ENCODE measurements at regions not wholly inside any gene's neighbourhood (a gene's known extent, or its start where the extent isn't known, plus 50 kb on each side); places are given as distances from the start of the nearest gene placed in this dataset.
"Not testable (repeated sequence)": the region's sequence is repeated elsewhere in the genome, so short reads cannot be mapped to it uniquely, and the experiment has no call there.

DNA sequence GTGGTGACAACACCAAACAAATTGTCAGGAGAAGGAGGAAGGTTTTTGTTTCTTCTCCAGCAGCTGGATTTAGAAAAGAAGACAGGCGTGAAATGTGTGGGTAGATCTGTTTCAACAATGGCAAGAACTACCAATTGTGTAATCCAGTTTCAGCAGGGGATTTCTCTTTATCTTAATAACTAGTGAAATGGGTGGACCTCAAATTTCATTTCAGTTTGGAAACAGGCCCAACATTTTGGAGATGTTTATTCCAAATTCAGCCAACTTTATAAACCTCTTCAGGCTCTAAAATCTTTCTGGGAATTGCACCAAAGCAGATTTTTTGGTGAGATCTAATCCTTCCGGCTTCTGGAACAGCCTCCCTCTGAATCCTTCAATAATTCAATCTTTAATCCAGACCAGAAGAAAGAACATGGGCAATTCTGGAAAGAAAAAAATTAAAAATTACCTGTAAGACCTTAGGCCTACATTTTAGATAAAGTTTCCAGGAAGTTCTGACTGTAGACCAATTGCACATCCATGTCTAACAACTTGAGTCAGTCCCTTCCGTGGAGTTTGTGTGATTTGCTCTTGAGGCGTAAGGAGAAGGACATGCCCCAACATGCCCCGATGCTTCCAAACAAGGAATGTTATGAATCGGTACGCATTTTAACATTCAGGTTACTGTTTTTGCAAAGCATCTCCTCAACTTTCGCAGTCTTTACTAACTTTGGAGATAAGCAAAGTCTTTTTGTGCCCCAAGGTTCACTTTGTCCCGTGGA lies 423.6 kb downstream of the IRX1 start:
- DNase-seq (ENCODE audit: low spot score) = no peak

DNA sequence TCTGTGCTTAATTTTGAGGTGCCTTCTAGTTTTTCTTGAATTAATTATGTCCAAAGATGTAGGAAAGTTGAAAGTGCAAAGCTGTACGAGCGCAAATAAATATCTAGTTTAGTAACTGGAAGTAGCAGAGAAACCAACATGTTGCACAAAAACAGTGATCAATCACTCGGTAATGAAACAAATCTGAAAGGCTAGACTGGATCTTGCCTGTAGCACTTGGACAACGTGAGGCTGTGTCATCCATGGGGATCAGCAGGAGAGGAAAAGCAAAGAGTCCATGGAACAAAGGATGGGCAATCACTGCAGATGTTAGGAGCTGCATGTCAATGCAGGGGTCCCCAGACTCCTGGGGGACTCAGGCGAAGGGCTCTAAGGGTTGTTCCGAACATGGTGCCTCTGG lies 424.2 kb downstream of the IRX1 start:
- DNase-seq (ENCODE audit: low spot score) = no peak

DNA sequence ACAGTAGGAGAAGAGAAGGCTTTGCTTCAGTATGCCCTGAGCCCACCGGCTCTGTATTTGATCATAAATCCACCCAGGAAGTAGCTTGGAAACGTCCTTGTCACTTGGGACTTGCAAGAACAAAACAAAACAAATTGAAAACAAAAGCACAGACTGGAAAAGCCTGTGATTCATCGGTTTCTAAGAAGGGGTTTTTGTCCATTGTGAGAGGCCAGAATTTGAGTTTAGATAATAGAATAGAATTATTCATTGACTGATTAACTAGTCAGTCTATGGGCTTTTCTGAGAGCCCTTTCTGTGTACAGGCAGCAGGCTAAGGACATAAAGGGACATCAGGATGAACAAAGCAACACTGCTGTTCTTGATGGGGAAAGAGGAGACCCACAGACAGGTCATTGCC lies 424.8 kb downstream of the IRX1 start:
- DNase-seq (ENCODE audit: low spot score) = no peak

DNA sequence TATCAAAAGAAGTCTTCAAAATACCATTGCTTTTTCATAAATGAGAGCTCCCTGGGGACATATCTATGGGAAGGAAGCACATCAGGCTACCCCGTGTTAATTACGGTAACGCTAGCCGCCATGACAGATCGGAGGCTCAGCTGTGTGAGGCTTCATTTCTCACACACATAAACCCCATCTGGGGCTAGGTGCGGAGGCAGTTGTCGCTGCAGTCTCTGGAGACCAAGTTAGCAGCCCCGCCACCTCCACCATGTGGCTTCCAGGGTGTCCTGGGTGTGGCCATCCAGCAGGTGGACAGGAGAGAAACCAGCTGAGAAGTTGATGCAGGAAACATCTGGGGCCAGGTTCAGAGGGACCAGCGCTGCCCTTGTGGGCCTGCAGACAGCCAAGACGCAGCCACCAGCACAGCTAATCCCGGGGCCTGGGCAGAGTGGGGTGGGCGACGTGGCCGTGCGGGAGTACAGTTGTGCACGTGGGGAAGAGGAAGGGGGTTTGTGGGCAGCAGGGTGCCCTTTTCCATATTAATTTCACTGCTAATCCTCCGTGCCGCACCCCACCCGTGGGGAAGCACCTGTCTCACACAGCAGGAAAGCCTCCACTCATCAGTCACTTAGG lies 426.5 kb downstream of the IRX1 start:
- no peak for DNase-seq (ENCODE audit: low spot score)

DNA sequence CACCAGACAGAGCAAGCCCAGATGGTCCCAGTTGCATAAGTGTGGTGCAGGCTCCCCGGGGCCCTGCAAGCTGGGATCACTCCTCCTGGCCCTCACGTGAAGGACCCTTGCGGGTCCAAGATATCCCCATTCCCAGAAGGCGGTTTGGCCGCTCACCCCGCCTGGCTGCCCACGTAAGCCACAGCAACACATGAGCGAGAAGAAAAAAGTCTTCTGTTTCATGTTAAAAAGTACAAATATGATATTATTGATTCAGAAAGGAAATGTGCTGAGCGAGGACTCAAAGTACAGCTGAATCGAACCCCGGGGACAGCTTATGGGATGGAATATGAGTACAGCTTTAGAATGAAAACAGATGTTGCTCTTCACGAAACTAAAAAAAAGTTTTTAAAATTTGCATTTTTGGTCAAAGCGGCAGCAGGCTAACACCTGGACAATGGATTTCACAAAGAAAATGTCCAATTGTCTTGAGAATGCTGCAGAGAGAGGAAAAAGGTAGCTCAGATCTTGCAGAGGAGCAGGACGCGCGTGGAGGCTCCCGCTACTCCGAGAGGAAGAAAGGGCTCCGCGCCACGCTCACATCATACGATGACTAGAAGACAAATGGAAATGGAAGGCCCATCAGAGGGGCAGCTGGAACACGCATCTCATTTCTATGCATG lies 427.6 kb downstream of the IRX1 start:
- DNase-seq (ENCODE audit: low spot score) = no peak

DNA sequence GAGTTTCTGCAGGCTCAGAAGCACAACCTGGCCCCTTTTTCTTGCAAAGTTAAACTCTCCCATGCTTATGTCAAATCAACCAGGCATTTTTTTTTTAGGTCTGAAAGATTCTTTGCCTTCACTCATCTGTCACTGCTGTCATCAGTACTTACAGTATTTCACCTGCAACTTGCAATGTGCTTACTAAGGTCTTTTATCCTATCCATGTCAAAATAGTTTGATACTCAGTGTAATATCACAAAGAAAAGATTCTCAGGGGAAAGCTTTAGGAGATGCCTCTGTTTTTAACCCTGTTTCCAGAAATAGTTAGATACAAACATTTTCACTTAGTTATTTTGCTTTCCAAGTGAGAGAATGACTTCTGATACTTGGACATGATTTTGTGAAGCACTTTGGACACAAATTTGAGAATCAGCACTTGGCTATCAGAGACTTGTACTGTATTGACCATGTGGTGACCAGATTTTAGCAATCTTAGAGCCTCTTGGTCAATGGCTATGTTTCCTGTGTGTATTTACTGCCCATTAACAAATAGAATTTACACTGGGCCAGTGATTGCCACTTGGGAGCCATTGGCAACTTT lies 428.2 kb downstream of the IRX1 start:
- no peak for DNase-seq (ENCODE audit: low spot score)

DNA sequence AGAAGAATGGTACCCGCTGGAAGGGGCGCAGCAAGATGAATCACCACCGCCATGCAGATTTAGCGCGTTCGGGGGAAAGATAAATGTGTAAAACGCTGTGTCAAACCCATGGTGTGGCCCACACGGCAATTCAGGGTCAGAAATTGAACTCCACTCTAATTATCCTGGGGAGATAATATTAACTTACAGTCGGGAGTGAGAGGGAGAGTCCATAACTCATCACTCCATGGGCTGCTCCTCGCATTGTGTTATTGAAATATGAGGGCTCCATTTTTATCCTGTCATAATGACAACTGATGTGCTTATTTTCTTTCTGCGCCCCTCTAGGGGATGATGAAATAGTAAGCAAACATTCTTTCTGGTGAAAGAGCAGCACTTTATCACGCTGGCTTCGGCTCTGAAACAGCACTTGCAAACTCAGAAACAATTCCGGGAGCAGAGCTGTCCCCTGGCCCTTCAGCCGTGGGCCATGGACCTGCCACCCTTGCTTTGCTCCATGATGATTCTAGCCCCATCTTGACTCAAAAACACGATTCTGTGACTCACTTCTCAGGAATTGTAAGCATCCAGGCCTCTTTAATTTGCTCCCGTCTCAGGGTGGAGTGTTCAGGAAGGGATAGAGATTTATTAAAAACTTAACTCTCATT lies 431.6 kb downstream of the IRX1 start:
- DNase-seq (ENCODE audit: low spot score) = no peak

DNA sequence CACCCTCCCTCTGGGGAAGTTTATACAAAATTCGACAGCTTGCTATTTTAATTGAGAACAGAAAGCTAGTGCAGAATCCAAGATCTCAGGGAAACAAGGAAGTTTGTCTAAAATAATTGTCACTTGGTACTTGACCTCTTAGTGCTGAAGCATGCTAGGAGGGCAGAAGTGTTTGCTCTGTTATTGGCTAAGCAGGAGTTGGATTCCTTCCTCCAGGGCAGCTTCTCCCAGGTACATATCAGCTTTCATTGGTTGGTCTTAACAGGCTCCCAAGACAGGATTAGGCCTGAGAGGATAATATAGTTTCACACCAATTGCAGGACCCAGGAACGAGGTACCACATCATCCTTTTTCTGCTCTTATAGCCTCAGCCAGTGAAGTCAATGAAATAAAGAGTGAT lies 432.8 kb downstream of the IRX1 start:
- no peak for DNase-seq (ENCODE audit: low spot score)

DNA sequence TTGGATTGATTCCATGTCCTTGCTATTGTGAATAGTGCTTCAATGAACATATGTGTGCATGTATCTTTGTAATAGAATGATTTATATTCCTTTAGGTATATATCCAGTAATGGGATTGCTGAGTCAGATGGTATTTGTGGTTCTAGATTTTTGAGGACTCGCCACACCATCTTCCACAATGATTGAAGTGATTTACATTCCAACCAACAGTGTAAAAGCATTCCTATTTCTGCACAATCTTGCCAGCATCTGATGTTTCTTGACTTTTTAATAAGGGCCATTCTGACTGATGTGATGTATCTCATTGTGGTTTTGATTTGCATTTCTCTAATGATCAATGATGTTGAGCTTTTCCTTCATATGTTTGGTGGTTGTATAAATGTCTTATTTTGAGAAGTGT lies 437.9 kb downstream of the IRX1 start:
- DNase-seq (ENCODE audit: low spot score) = not testable (repeated sequence)

DNA sequence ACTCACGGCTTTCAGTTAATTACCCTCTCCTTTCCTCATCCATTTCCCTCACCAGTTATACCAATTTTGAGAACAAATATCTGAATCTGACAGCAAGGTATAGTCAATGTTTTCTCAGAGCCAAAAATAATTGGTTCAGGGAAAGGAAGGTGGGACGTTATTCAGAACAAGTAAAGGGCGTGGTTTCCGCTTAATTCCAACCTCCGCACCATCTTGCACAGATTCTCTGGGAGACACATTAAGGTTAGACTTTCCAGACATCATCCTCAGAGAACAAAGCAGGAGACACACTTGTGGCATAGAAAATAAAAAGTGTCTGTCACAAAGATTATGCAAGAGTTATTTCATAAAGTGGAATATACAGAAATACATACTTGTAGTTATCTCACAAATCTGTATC lies 441.2 kb downstream of the IRX1 start:
- DNase-seq (ENCODE audit: low spot score) = no peak

DNA sequence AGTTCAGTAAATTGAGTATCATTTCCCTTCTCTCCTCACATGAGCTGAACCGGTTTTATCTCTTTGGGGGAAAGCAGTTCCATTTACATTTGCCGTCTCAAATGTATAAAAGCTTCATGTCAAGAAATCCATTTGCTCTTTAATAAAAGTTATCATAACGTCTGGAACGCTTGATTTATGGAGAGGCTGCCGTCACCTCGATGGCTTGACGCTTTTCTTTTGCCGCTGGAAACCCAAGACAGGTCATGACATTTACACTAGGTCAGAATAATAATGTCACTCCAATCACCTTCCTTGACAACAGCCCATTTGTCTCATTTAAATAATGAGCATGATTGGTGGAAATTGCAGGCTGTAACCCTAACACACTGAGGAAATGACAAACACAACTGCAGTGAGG lies 443.4 kb downstream of the IRX1 start:
- DNase-seq (ENCODE audit: low spot score) = no peak

DNA sequence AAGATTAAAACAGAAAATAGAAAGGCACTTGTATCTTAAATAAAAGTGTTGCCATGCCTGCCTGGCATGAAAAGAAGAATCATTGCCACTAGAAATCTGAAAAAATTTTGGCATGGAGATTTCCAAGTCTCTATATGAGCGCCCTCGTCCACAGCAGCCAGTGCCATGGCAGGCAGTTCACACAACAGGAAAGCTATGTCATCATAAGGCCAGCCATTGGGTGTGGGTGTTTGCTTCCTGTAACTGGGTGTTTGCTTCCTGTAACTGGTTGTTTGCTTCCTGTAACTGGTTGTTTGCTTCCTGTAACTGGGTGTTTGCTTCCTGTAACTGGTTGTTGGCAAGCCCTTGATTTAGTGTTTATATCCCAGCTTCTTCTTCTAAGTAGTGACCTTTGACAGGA lies 446.7 kb downstream of the IRX1 start:
- no peak for DNase-seq (ENCODE audit: low spot score)

DNA sequence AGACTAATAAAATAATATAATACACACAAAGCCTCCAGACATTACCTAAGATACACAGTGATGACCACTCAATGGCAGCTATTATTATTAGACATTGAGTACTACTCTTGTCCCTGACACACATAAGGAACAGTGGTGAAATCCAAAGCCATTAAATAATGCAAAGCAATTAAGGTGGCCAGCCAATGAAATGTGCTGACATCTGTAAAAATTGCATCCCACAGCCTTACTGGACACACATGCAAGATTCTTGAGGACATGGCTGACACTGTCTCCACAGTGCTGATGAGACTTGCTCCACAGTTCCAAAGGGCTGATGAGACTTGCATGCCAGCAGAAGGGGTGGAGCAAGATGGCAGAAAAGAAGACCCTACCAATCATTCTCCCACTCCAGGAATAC lies 447.5 kb downstream of the IRX1 start:
- DNase-seq (ENCODE audit: low spot score) = no peak

DNA sequence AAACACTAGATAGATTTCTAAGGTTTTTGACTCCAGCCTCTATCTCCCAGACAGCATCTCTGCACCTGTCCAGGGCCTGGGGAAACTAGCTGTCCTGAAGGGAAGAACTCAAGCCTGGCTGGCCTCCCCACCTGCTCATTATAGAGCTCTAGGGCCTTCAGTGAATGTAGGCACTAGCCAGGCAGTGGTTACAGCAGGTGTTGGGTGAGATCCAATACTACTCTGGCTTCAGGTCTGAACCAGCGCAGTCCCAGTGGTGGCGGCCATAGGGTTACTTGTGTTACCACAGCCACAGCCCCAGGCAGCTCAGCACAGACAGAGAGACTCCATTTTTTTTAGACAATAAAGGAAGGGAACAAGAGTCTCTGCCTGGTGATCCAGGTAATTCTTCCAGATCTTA lies 449.2 kb downstream of the IRX1 start:
- no peak for DNase-seq (ENCODE audit: low spot score)

DNA sequence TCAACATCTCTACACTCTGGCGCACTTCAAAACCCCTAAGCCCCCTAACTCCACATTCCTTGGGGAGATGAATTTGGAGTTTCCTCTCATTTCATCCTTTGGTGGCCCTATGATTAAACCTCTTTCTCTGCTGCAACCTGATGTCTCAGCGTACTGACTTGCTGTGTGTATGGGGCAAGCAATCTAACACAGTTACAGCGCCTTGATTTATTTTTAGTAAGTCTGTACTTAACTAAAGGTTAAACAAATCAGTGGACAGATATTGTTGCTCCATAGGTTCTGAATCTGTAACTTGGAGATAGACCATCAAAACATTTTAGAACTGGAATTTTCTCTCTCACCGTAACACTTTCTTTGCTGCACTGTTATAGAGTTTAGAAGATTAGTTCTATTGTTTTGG lies 452.8 kb downstream of the IRX1 start:
- no peak for DNase-seq (ENCODE audit: low spot score)

DNA sequence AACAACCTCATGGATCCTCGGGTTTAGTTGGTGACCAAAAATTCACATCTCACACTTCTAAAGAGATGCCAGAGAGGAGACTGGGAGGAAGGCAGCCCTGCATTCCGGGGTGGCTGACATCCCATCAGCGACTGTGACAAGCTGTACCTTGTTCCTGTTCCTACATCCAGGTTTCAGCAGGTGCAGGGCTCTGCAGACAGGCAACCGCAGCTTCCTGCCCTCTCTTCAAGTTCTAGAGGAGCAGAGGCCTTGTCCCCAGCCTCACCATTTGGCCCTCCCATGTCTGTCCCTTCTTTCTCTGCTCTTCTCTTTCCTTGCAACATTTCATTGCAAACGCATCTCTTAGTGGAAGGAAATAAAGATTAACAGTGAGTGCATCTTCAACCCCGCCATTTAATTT lies 454.6 kb downstream of the IRX1 start:
- no peak for DNase-seq (ENCODE audit: low spot score)

DNA sequence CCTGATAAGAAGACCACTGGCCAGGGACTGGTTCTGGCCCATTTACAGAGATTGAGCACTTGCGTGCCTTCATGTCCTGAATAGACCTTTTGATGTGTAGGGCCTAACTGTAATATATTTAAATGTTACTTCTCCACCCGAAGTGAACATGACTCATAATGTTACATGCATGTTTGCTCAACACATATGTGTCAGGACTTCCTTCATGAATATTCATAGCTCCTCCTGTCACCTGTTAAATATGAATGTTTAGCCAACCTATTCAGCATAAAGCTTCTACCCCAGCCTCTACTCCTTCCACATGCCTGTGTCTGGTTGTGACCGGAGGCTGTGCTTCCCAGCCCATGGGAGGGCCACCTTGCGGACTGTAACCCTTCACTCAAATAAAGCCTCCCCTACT lies 457.5 kb downstream of the IRX1 start:
- no peak for DNase-seq (ENCODE audit: low spot score)

DNA sequence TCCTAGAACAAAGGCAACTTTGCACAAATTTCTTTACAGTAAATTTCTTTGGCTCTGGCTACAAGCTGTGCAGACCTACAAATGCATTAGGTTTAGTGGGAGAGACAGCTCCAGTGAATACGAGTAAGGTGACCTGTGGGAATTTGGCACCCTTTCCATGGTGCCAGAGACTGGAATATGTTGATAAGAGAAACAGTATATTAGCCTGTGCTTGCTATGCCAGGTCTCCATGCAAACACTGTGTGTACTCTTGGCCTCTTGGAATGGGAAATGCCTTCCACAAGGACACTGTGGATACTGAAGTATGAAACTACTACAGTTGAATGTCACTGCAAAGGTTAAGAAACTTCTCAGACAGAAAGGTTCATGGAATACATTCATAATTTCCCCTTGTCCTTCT lies 458.5 kb downstream of the IRX1 start:
- DNase-seq (ENCODE audit: low spot score) = no peak

DNA sequence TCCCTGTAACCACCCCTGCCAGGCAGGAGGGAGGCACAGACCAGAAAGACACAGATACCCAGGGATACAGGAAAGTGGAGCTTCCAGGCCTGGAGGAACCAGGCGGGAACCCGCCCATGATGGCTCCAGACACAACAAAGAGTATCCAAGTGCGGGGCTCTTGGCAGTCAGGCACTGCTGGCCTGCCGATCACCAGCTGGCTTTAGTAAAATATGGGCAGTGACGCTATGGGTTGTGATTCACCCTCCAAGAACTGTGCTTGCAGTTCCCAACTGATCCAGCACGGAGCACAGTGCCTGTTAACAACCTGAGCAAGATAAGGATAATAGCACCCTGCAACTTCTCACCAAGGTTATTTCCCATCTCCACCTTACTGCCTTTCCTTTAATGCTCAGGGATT lies 463.3 kb downstream of the IRX1 start:
- no peak for DNase-seq (ENCODE audit: low spot score)

DNA sequence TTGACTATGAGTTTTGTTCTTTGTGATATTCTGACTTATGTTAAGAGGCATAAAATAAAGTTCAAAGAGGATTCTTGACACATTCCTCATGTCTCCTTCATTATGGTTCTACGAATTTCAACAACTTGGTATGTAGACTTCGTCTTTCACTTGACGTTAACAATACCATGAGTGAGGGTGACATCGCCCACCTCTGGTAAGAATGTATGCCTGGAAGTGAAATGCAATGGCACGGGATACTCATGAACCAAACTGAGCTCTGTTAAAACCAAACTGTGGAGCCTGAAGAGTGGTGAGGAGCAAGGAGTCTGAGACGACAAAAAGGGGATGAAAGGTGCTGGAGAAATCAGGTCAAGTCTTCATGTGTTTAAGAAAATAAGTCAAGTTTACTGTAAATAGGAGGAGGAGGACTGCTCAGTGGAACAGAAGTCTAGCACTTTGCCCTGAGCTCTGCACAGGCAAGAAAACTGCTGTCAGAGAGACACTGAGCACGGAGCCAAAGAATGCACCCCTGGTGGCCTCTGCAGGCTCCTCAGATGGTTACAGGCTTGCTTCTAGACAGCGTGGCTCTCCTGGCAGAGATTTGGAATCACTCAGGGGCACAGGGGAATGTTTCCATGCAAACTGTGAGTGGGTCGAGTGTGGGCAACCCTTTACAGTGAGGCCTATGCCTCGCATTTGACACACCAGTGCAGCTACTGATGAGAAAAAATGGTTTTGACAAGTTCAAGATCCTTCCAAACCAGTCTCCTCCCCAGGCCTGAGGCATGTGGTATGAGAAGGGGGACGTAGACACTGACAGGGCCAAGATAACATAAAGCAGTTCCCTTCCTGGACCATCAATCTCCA lies 470.1 kb downstream of the IRX1 start:
- no peak for DNase-seq (ENCODE audit: low spot score)

DNA sequence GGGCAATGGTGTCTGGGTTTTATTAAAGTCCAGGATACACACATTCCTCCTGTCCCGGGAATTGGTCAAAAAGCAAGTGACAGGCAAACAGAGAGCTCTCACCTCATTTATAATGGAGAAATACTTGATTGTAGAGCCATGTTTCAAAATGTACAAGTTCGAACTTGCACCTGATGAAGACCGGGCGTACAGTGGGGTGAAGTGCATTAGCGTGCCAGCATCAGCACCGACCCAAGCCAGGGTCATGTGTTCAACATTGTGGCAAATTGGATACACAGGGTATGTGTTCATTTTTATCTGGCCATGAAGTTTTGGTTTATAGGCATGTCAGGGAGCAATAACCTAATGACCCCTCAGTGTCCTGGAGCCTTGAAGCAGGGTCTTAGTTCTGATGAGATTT lies 472.5 kb downstream of the IRX1 start:
- DNase-seq (ENCODE audit: low spot score) = no peak

DNA sequence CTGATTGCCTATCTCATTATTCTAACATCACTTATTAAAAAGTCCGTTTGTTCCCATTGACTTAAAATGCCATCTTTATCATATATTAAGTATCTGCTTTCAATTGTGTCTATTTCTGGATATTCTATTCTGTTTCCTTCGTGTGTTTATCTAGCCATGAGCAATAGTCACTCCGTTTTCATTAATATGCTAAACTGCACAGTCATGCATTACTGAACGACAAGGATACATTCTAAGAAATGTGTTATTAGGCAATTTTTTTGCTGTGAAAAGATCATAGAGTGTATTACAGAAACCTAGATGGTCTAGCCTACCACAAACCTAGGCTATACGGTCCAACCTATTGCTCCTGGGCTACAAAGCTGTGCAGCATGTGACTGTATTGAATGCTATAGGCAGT lies 482.9 kb downstream of the IRX1 start:
- no peak for DNase-seq (ENCODE audit: low spot score)

All from germinal center (tissue), 1 donor.